SU-DHL-6 (cell line): ENCODE measurements at regions not wholly inside any gene's neighbourhood (a gene's known extent, or its start where the extent isn't known, plus 50 kb on each side); places are given as distances from the start of the nearest gene placed in this dataset.

Source experiments
- H2AFZ ChIP-seq: fragments of 200-600 bp; sonication (generic); 2 replicates; pipeline ENCODE4 v1.6.1; 2014; ENCODE audit warnings: low read depth, mild to moderate bottlenecking, moderate library complexity, mixed read lengths, antibody characterized with exemption, low read length; ENCODE audit not compliant: severe bottlenecking
- H3F3A ChIP-seq: fragments of 200-600 bp; shearing (Covaris generic); 2 replicates; pipeline ENCODE4 v1.6.0; 2016; ENCODE audit warnings: antibody characterized with exemption, mild to moderate bottlenecking; ENCODE audit not compliant: insufficient read depth
- H3K27ac ChIP-seq: fragments of 200-600 bp; sonication (generic); 2 replicates; pipeline ENCODE4 v1.5.1; 2016; ENCODE audit warnings: low read depth, mild to moderate bottlenecking, low read length, moderate library complexity, mixed read lengths
- H3K27me3 ChIP-seq: fragments of 200-600 bp; sonication (generic), shearing (Covaris generic); 2 replicates; pipeline ENCODE4 v1.6.0; 2014; ENCODE audit warnings: mild to moderate bottlenecking, low read length
- H3K36me3 ChIP-seq: fragments of 200-600 bp; sonication (generic); 2 replicates; pipeline ENCODE4 v1.6.1; 2014; ENCODE audit warnings: mild to moderate bottlenecking, low read length, mixed read lengths
- H3K4me2 ChIP-seq: fragments of 300-600, 200-600 bp; shearing (Covaris generic), sonication (generic); 2 replicates; pipeline ENCODE4 v1.6.0; 2014; ENCODE audit warnings: low read length, low read depth, mild to moderate bottlenecking; ENCODE audit not compliant: poor library complexity, severe bottlenecking
- H3K4me3 ChIP-seq: fragments of 200-600 bp; sonication (generic); 2 replicates; pipeline ENCODE4 v1.5.1; 2014; ENCODE audit warnings: antibody characterized with exemption, low read length, mild to moderate bottlenecking, mixed read lengths; ENCODE audit not compliant: insufficient read depth, poor library complexity, severe bottlenecking
- H3K79me2 ChIP-seq: fragments of 200-600 bp; sonication (generic); 2 replicates; pipeline ENCODE4 v1.6.1; 2014; ENCODE audit warnings: mild to moderate bottlenecking, low read length, moderate library complexity; ENCODE audit not compliant: insufficient read depth
- H3K9ac ChIP-seq: fragments of 200-600 bp; sonication (generic); 2 replicates; pipeline ENCODE4 v1.7.0; 2014; ENCODE audit warnings: mild to moderate bottlenecking, low read length
- H3K9me2 ChIP-seq: fragments of 200-600 bp; sonication (generic); replicated peaks from 2 replicates; pipeline ENCODE4 v1.6.1; 2014; ENCODE audit warnings: low read length; ENCODE audit not compliant: insufficient read depth
- H3K9me3 ChIP-seq: fragments of 200-600 bp; sonication (generic); 2 replicates; pipeline ENCODE4 v1.6.1; 2014; ENCODE audit warnings: low read length, mixed read lengths; ENCODE audit not compliant: insufficient read depth
- H4K20me1 ChIP-seq: fragments of 200-600 bp; sonication (generic); 2 replicates; pipeline ENCODE4 v1.6.1; 2014; ENCODE audit warnings: low read depth, mild to moderate bottlenecking, antibody characterized with exemption, low read length, moderate library complexity, mixed read lengths
- CTCF ChIP-seq: fragments of 200-600 bp; sonication (generic); IDR thresholded peaks from one replicate; pipeline ENCODE4 v1.5.1; 2017; ENCODE audit warnings: antibody characterized with exemption, mild to moderate bottlenecking, low read length, moderate library complexity; ENCODE audit not compliant: insufficient read depth, poor library complexity, severe bottlenecking
- EZH2phosphoT487 ChIP-seq: fragments of 200-600 bp; sonication (generic), shearing (Covaris generic); conservative IDR thresholded peaks from 2 replicates; pipeline ENCODE4 v1.6.1; 2018; ENCODE audit warnings: mild to moderate bottlenecking, antibody characterized with exemption, low read length, moderate library complexity, mixed read lengths

GRCh38 chr17:34201767-34202166 is 53.3 kb upstream of the CCL2 start:
- H2AFZ ChIP-seq = no peak overlapping the region
- H3K79me2 ChIP-seq = no peaks in the 10 kb centered on the region
- no peaks in the 10 kb centered on the region for H3K27me3 ChIP-seq
- H3K9ac ChIP-seq = no peak overlapping the region
- H3K36me3 ChIP-seq = no peaks in the 10 kb centered on the region
- no peak overlapping the region for H3K4me3 ChIP-seq
- H3F3A ChIP-seq = no peaks in the 10 kb centered on the region
- no peaks in the 10 kb centered on the region for H3K9me3 ChIP-seq
- no peaks in the 10 kb centered on the region for H3K9me2 ChIP-seq
- no peak overlapping the region for H3K27ac ChIP-seq
- no peak overlapping the region for H3K4me2 ChIP-seq
- H4K20me1 ChIP-seq = no peaks in the 10 kb centered on the region
- TF ChIP-seq CTCF = no peak
- no peak for TF ChIP-seq EZH2phosphoT487

- H3K27ac ChIP-seq = no peak overlapping the region
- H3K4me2 ChIP-seq = no peak overlapping the region
- H3K9me3 ChIP-seq = no peaks in the 10 kb centered on the region
- no peaks in the 10 kb centered on the region for H3K9me2 ChIP-seq
- H3K27me3 ChIP-seq = no peaks in the 10 kb centered on the region
- no peaks in the 10 kb centered on the region for H3F3A ChIP-seq
- no peaks in the 10 kb centered on the region for H4K20me1 ChIP-seq
- no peak overlapping the region for H2AFZ ChIP-seq
- no peak overlapping the region for H3K9ac ChIP-seq
- H3K79me2 ChIP-seq = no peaks in the 10 kb centered on the region
- TF ChIP-seq CTCF (no peak), EZH2phosphoT487 (no peak)
- H3K4me3 ChIP-seq = no peak overlapping the region
- H3K36me3 ChIP-seq = no peaks in the 10 kb centered on the region
Observed at GRCh38 chr17:34203018-34203638, 52.0 kb upstream of the CCL2 start.

GRCh38 chr17:34204402-34204801 is 50.7 kb upstream of the CCL2 start:
- H3K79me2 ChIP-seq = no peaks in the 10 kb centered on the region
- no peaks in the 10 kb centered on the region for H4K20me1 ChIP-seq
- H3K36me3 ChIP-seq = no peaks in the 10 kb centered on the region
- H3K4me3 ChIP-seq = no peak overlapping the region
- no peaks in the 10 kb centered on the region for H3F3A ChIP-seq
- no peak overlapping the region for H3K4me2 ChIP-seq
- H2AFZ ChIP-seq = no peak overlapping the region
- no peak overlapping the region for H3K9ac ChIP-seq
- TF ChIP-seq CTCF = no peak
- no peak for TF ChIP-seq EZH2phosphoT487
- H3K27ac ChIP-seq = no peak overlapping the region
- H3K9me2 ChIP-seq = no peaks in the 10 kb centered on the region
- H3K9me3 ChIP-seq = no peaks in the 10 kb centered on the region
- H3K27me3 ChIP-seq = no peaks in the 10 kb centered on the region
